ENCODE measurements at regions not wholly inside any gene's neighbourhood (a gene's known extent, or its start where the extent isn't known, plus 50 kb on each side); places are given as distances from the start of the nearest gene placed in this dataset.

DNA sequence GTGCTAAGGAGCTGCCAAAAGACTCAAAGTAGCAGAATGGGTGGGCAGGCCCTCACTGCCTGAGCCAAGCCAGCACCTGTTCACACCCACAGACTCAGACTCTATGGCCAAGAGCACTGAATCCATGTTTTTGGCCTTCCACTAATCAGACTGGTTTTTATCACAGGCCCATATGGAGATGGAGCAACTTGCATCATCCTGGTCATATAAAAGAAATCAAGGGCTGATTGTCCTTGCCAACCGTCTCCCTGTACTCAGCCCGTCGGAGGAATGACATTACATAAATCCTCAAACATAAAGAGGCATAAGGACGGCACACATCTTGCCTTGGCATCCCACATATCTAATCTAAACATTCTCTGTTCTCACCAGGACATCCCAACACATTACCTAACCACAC is 66.7 kb downstream of the MARCHF4 start:
- no peak for DNase-seq
- intact Hi-C loops (cut with DNase I, micrococcal nuclease), result no loop called here
- Histone ChIP-seq H3K36me3 (ENCODE audit: low read depth) (no peaks in the 10 kb centered on the region), H3K4me1 (ENCODE audit: low read depth) (no peaks in the 10 kb centered on the region), H3K4me3 (no peak overlapping the region), H3K9me3 (no peaks in the 10 kb centered on the region)
- ATAC-seq, result no peak
- TF ChIP-seq, protein P1, sequence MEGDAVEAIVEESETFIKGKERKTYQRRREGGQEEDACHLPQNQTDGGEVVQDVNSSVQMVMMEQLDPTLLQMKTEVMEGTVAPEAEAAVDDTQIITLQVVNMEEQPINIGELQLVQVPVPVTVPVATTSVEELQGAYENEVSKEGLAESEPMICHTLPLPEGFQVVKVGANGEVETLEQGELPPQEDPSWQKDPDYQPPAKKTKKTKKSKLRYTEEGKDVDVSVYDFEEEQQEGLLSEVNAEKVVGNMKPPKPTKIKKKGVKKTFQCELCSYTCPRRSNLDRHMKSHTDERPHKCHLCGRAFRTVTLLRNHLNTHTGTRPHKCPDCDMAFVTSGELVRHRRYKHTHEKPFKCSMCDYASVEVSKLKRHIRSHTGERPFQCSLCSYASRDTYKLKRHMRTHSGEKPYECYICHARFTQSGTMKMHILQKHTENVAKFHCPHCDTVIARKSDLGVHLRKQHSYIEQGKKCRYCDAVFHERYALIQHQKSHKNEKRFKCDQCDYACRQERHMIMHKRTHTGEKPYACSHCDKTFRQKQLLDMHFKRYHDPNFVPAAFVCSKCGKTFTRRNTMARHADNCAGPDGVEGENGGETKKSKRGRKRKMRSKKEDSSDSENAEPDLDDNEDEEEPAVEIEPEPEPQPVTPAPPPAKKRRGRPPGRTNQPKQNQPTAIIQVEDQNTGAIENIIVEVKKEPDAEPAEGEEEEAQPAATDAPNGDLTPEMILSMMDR (IDR thresholded peaks at IDR 0.05), result no peak

DNA sequence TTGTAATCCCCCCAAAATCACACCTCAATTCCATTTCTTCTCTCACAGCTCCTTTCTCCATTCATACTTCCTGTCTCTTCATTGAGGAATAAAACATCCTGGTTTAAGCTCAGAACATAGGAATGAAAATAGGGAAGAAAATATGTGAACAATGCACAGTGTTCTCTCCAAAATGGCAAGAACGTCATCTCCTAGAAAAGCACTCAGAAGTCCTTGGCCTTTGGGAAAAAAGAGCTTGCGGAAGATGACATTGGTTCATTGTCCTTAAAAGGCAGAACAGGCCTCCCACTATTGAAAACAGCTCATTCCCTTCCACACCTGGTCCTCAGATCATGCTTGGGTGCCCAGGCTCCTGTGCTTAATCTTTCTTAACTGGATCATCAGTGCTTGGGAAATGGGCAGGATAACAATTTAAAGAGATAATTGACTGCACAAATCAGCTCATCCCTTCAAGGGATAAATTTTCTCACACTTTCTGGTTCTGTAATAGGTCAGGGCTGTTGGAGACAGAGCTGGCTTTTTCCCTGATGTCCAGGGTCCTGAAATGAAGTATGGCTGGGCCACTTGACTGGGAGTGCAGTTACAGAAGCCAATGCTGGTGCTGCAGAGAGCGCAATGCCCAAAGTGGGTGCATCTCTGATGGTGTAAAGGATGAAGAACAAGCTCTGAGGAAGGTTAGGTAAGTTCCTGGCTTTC is 69.2 kb downstream of the MARCHF4 start:
- Histone ChIP-seq H3K4me3 (no peak overlapping the region), H3K9me3 (no peaks in the 10 kb centered on the region), H3K4me1 (ENCODE audit: low read depth) (no peaks in the 10 kb centered on the region), H3K36me3 (ENCODE audit: low read depth) (no peaks in the 10 kb centered on the region)
- TF ChIP-seq, protein P1 (IDR thresholded peaks at IDR 0.05), result no peak
- DNase-seq (no peak), ATAC-seq (no peak)
- intact Hi-C loops (cut with DNase I, micrococcal nuclease), result no loop called here

DNA sequence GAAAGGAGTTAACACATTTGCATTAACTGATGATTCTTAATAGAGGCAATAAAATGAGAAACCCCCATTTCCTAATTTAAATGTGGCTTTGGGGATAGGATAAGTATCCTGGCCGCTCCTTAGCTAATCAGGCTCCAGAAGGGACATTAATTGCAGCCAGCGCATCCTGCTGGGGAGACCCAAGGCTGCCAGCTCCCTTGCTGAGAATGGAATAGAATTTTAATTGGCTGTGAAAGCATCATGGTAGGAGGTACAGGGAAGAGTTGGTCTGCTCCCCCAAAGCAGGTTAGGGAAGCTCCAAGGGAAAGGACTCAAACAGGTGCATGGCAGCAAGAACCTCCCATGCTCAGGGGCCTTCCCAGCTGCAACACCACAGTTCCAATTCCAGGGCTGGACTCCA is 71.4 kb downstream of the MARCHF4 start:
- H3K4me1 ChIP-seq (ENCODE audit: low read depth), result no peaks in the 10 kb centered on the region
- no peak overlapping the region for H3K4me3 ChIP-seq
- intact Hi-C loops (cut with DNase I, micrococcal nuclease), result no loop called here
- ATAC-seq, result no peak
- no peaks in the 10 kb centered on the region for H3K36me3 ChIP-seq (ENCODE audit: low read depth)
- H3K9me3 ChIP-seq, result no peaks in the 10 kb centered on the region
- no peak for DNase-seq
- TF ChIP-seq, protein P1 (IDR thresholded peaks at IDR 0.05), result no peak

DNA sequence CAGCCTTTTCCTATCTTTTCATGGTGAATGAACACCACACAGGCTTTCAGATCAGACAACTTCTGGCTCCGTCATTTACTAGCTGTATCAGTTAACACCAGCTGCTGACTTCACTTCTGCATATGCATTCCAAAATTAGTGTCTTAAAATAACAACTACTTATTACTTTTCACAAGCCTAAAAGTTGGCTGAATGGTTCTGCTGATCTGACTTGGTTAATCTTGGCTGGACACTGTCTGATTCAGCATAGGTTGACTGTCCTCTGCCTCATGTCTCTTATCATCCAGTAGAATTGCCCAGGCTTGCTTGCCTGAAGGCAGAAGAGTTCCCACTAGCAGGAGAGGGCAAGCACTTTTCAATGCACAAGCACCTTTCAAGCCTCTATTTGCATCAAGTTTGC is 72.7 kb downstream of the MARCHF4 start:
- DNase-seq (no peak), ATAC-seq (no peak)
- intact Hi-C loops (cut with DNase I, micrococcal nuclease), result no loop called here
- no peaks in the 10 kb centered on the region for H3K36me3 ChIP-seq (ENCODE audit: low read depth)
- no peak overlapping the region for H3K4me3 ChIP-seq
- H3K4me1 ChIP-seq (ENCODE audit: low read depth), result no peaks in the 10 kb centered on the region
- TF ChIP-seq, protein P1 (IDR thresholded peaks at IDR 0.05), result no peak
- H3K9me3 ChIP-seq, result no peaks in the 10 kb centered on the region

DNA sequence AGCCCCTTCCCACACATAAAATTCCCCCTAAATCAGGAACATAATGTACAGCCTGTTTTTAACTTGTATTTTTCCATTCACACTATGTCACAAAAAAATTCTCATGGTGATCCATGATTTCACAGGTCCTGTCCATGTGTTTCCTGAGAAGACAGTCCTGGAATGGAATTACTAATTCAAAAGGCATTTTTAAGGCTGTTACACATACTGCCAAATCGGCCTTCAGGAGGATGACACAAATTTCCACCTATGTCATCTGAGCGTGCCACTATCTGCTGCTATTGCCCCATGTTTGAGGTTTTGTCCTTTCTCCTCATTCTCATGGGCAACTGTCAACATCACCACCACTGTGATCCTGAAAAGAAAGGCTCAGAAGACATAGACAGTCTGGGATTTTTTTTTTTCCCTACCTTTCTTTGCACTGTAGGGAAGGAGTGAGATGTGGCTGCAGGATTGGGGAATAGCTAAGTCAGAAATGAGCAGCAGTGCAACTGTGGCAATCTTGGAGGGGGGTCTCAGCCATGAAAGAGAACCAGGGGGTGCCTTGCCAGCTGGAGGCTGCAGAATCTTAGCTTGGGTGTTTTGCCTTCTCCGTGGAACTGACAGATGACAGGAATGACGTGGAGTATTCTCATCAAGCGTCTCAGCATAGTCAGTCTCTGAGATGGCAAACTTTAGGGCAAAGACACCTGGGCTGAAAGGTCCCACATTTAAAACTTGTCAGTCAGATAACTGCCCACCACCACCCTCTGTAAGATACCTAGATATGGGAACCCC is 73.4 kb downstream of the MARCHF4 start:
- H3K9me3 ChIP-seq, result no peaks in the 10 kb centered on the region
- no peak overlapping the region for H3K4me3 ChIP-seq
- intact Hi-C loops (cut with DNase I, micrococcal nuclease), result no loop called here
- no peak for ATAC-seq
- TF ChIP-seq, protein P1 (IDR thresholded peaks at IDR 0.05), result no peak
- DNase-seq, result no peak
- H3K4me1 ChIP-seq (ENCODE audit: low read depth), result no peaks in the 10 kb centered on the region
- H3K36me3 ChIP-seq (ENCODE audit: low read depth), result no peaks in the 10 kb centered on the region
